Osteocyte (in vitro differentiated cells): ENCODE measurements at regions not wholly inside any gene's neighbourhood (a gene's known extent, or its start where the extent isn't known, plus 50 kb on each side); places are given as distances from the start of the nearest gene placed in this dataset.

Experiments used
- DNase-seq: peaks from one replicate; pipeline ENCODE4 v3.0.0; 2021; ENCODE audit warnings: mixed read lengths; ENCODE audit not compliant: unreplicated experiment; ENCODE audit errors: extremely low spot score
- H3K27ac Mint-ChIP-seq: one replicate; pipeline ENCODE4 v1.8.0; 2021; ENCODE audit warnings: mild to moderate bottlenecking, mixed read lengths; ENCODE audit not compliant: unreplicated experiment
- H3K27me3 Mint-ChIP-seq: one replicate; pipeline ENCODE4 v1.8.0; 2021; ENCODE audit warnings: mixed read lengths; ENCODE audit not compliant: unreplicated experiment
- H3K36me3 Mint-ChIP-seq: one replicate; pipeline ENCODE4 v1.8.0; 2021; ENCODE audit warnings: mixed read lengths; ENCODE audit not compliant: unreplicated experiment
- H3K4me1 Mint-ChIP-seq: one replicate; pipeline ENCODE4 v1.8.0; 2021; ENCODE audit warnings: mixed read lengths; ENCODE audit not compliant: unreplicated experiment
- H3K4me3 Mint-ChIP-seq: one replicate; pipeline ENCODE4 v1.8.0; 2021; ENCODE audit warnings: mild to moderate bottlenecking, moderate library complexity, mixed read lengths; ENCODE audit not compliant: unreplicated experiment
- H3K9me3 Mint-ChIP-seq: one replicate; pipeline ENCODE4 v1.8.0; 2021; ENCODE audit warnings: mixed read lengths; ENCODE audit not compliant: unreplicated experiment
- CTCF ChIP-seq: fragments of 200-600 bp; sonication (generic); IDR thresholded peaks from 2 replicates; pipeline ENCODE4 v1.5.0; 2021; ENCODE audit warnings: antibody characterized with exemption, mild to moderate bottlenecking, moderate library complexity

GRCh38 chr20:59421920-59422637 is 121.7 kb downstream of the EDN3 start:
- no peak for DNase-seq
- no peak overlapping the region for H3K4me3 Mint-ChIP-seq
- H3K27ac Mint-ChIP-seq = no peak overlapping the region
- peaks cover 22% of the 10 kb centered on the region for H3K27me3 Mint-ChIP-seq
- H3K9me3 Mint-ChIP-seq = no peaks in the 10 kb centered on the region
- H3K4me1 Mint-ChIP-seq = no peaks in the 10 kb centered on the region
- no peaks in the 10 kb centered on the region for H3K36me3 Mint-ChIP-seq
- TF ChIP-seq CTCF = no peak

- no peak overlapping the region for H3K4me3 Mint-ChIP-seq
- no peaks in the 10 kb centered on the region for H3K9me3 Mint-ChIP-seq
- H3K36me3 Mint-ChIP-seq = no peaks in the 10 kb centered on the region
- TF ChIP-seq CTCF = no peak
- peaks cover 16% of the 10 kb centered on the region for H3K27me3 Mint-ChIP-seq
- H3K27ac Mint-ChIP-seq = no peak overlapping the region
- no peaks in the 10 kb centered on the region for H3K4me1 Mint-ChIP-seq
- no peak for DNase-seq
These were observed 122.6 kb downstream of the EDN3 start for GRCh38 chr20:59422872-59423544.

GRCh38 chr20:59424976-59425375 is 124.6 kb downstream of the EDN3 start:
- Mint-ChIP-seq H3K4me1 (peaks cover 7% of the 10 kb centered on the region), H3K9me3 (no peaks in the 10 kb centered on the region), H3K36me3 (no peaks in the 10 kb centered on the region), H3K27me3 (peaks cover 4% of the 10 kb centered on the region), H3K27ac (no peak overlapping the region), H3K4me3 (no peak overlapping the region)
- no peak for TF ChIP-seq CTCF
- DNase-seq = no peak

- Mint-ChIP-seq H3K36me3 (no peaks in the 10 kb centered on the region), H3K27ac (no peak overlapping the region), H3K9me3 (no peaks in the 10 kb centered on the region), H3K4me3 (no peak overlapping the region), H3K27me3 (no peaks in the 10 kb centered on the region), H3K4me1 (peaks cover 7% of the 10 kb centered on the region)
- no peak for TF ChIP-seq CTCF
- no peak for DNase-seq
These were observed 125.2 kb downstream of the EDN3 start for GRCh38 chr20:59425572-59425971.

GRCh38 chr20:59428006-59428405 is 127.6 kb downstream of the EDN3 start:
- no peaks in the 10 kb centered on the region for H3K9me3 Mint-ChIP-seq
- H3K27me3 Mint-ChIP-seq = peaks cover 2% of the 10 kb centered on the region
- H3K4me3 Mint-ChIP-seq = no peak overlapping the region
- H3K36me3 Mint-ChIP-seq = no peaks in the 10 kb centered on the region
- H3K4me1 Mint-ChIP-seq = peaks cover 7% of the 10 kb centered on the region
- DNase-seq = no peak
- TF ChIP-seq CTCF = no peak
- H3K27ac Mint-ChIP-seq = no peak overlapping the region
